GM04504 (cell line): ENCODE measurements at regions not wholly inside any gene's neighbourhood (a gene's known extent, or its start where the extent isn't known, plus 50 kb on each side); places are given as distances from the start of the nearest gene placed in this dataset.
"Not testable (repeated sequence)": the region's sequence is repeated elsewhere in the genome, so short reads cannot be mapped to it uniquely, and the experiment has no call there.

ENCODE experiments used
- DNase-seq: peaks from one replicate; pipeline ENCODE4 v3.0.0-alpha.2; 2012; ENCODE audit warnings: low read depth

DNA sequence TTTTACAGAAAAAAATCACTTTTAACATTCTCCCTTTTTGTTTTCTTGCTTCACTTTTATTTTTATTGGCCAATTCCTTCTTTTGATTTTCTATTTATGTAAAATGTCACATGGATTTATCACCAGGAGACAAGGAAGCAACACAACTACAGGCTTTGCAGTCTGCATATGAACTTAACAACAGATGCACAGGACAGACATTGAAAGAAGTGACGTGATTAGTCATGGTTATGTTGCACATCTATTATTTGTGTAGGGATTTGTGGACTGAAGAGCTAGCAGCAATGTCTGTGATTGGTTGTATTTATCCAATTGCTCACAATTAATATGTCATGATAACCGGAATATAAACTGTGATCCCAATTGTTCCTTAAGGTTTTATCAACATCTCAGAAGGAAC lies 147.8 kb upstream of the KLF3 start:
- no peak for DNase-seq

DNA sequence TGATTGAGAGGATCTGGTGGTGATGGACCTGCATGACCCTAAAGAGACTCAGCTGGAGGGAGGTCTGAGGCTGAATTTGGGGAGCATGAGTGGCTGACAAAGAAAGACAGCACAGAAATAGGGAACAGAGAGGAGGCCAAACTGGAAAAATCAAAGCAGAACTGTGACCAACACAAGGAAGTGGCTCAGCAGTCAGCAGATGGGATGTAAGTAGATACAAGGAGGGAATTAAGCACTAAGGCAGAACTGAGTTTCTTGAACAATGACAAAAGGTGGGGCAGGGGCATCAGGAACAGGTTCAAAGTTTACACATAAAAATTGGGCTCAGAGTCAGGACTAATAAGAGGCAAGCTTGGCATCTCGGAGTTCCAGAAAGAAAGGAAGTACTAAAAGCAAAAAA lies 144.3 kb upstream of the KLF3 start:
- DNase-seq, result no peak

DNA sequence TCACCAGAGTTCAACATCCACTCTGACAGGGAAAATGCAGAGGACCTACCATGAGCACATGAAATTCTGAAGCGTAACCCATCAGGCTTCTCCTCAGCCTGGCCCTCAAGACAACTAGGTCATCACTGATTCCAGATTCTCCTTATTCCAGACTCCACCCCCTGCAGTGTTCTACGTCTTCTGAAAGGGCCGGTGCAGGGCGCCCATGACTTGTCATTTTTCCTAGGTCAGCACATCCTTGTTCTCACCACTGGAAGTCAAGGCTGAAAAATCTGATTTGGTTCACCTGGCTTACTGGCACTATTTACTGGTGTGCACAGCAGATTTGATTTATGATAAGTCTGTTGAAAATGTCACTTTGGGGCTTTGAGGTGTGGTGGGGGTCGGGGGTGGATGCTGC lies 140.9 kb upstream of the KLF3 start:
- no peak for DNase-seq

DNA sequence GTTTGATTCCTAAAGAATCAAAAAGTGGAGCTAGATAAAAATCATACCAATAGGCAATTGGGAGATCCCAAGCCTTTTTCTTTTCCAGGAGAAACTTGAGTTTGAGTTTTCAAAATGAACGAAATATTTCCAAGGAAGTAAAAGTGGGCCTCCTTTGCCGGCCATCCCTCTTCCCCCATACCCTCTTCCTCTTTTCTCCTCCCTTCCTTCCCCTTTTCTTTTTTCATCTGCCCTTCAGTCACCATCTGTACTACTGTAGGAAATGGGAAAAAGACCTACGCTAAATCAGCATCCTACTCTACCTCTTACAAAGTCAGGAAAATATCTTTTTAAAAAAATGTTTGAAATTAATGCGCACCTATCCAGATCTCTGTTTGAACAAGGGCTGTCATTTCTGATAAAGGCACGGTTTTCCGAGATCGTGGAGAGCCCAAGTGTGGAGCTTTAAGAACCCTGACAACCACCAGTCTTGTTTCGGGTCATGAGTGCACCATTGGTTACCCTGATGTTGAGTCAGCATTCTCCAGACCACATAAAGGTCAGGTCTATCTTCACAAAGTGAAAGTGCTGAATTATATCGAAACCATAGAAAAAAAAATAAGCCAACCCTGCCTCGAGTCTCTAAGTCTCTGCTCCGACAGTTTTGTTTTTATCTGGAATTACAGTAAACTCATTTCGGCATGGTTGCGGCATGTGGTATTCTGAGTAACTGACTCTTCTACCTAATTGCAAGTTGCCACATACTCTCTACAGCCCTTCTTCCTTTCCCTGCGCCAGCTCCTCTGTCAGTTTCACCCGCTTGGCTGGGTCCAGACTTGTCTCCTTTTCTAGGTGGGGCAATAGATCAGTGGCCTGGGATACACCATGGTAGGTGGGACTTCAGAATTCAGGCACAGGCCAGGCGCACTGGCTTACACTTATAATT lies 140.2 kb upstream of the KLF3 start:
- DNase-seq, result no peak

DNA sequence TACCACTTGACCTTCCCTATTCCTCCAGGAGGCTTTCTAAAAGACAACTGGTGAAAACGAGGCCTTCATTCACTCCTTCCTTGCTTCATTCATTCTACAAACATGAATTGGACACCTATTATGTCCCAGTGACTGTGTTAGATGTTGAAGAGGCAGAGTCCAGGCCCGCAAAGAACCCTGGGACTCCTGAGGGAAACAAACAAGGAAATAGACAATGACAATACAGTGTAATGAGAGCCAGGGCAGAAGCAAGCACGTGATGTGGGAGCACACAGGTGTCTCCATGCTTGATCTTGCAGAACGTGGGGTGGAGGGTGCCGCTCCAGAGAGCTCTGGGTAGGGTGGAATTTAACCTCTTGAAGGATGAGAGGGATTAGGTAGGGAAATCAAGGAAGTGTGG lies 137.6 kb upstream of the KLF3 start:
- no peak for DNase-seq

DNA sequence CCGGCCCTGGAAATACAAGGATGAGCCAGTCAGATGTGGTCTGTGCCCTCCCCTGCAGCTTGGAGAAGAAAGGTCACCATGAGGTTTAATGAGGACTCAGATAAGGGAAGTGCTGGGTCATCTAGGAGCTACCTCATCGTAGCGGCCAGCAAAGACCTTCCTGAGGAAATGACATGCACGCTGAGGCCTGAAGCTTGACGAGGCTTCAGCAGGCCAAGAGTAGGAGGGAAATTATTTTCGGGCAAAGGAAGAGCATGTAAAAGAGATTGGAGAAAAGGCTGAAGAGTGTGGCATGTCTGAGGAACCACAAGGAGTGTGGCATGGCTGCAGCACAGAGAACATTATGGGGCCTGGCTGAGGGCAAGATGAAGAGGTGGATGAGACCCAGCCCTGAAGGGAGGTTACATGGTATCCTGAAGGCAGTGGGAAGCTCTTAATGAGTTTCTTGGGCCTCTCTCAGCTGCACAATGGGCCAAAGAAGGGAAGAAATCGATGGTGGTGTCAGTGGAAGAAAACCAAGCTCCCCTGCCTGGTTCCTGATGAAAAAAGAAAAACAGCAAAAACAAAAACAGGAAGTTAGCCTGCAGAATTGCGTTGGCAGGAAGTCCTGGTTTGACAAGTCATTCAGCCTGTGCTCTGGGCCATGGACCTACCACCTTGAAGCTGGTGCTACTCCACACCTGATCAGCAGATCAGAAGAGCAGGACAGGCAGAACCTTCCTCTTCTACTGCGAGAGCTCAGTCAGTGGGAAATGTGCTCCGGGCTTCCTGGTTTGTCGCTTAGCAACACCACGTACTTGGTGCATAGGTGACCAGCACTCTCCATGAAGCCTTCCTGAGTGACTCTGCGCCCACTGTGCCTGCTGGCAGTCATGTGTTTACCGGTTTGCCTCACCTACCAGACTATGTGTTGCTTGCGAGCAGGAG lies 134.5 kb upstream of the KLF3 start:
- DNase-seq, result no peak

DNA sequence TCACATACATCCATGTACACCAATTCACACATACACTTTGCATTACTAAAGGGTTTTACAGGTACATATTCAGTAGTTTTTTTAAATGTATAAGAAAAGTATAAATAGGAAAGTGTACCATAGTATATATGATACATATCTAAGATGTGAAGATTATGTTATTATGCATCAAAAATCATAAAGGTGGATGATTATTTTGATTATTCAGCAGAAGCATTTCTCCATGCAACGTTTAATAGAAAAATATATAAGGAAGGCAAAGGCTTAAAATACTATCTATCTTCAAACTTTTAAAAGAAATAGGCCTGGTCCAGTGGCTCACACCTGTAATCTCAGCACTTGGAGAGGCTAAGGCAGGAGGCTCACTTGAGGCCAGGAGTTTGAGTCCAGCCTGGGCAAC lies 133.5 kb upstream of the KLF3 start:
- no peak for DNase-seq

DNA sequence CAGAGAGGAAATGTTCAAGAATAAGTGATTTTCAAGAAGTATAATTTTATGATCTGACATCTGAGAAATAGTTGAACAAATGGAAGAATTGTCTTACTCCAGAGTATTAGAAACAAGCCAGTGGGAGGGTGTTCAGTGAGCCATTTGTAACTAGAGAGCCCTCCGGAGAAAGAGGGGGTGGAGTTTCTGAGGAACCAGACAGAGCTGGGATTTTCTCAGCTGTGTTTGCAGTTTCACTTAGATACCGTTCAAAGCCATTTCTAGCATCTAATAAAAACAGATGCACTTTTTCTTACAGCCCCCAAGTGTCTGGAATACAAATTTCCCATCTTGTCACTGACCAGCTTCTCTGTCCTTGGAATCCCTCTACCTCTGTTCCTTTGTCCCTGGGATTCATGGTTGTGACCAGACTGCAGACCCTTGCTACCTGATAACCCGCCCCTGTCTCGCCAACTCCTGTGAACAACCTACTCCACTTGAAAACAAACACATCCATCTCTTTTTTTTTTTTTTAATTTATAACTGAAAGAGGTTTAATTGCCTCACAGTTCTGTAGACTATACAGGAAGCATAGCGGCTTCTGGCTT lies 132.8 kb upstream of the KLF3 start:
- DNase-seq, result no peak

DNA sequence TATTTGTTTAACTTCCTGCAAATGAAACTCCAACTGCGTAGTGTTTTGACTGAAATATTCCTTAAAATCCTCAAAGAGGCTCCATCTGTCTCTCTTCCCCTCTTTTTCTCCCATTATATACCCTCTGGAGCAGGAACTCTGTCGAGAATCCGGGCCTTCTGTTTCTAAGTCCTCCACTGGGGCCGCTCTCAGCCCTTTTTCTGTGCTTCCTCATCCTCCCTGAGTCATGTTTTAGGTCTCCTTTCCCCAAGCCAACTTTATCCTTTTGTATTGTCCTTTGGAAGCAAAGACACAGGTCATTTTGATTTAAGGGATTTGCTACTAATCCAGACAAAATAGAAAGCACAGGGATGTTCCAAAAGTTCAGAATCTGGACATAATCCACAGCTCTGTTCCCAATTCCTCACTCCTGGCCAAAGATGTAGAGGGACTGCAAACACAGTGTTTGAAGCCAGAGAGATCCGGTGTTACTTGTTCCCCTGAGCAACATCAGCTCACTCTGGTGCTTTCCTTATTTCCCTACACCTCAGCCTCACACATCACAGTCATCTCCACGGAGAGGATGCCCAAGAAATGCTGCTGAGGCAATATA lies 131.0 kb upstream of the KLF3 start:
- no peak for DNase-seq

DNA sequence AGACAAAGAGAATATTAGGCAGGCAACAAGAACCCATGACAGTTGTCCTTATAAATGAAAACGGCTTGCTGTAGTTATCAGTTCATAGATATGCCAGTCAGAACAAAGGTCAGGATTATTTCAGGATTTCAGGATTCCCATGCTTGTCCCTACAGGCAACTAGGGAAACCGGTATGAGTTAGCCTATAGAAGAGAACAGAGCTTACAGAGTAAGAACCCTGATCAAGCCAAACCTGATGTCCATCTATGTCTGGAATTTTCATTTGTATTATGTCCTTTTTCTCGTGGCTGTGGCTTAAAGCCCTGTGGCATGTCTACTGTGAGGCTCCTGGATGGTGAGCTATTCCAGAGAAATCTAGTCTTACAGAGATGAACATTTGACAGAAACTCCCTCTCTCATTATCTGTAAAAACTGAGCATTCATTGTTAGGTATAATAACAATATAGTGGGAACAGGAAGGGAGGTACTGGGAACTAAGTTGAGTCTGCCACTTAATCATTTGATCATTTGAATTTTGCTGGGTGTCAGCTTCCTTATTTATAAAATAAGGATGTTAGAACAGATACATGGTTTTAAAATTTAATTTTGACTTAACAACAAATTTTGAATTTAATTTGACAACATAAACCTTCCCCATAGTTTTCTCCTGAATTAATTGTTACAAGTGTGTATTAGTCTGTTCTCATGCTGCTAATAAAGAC lies 129.5 kb upstream of the KLF3 start:
- DNase-seq, result no peak

DNA sequence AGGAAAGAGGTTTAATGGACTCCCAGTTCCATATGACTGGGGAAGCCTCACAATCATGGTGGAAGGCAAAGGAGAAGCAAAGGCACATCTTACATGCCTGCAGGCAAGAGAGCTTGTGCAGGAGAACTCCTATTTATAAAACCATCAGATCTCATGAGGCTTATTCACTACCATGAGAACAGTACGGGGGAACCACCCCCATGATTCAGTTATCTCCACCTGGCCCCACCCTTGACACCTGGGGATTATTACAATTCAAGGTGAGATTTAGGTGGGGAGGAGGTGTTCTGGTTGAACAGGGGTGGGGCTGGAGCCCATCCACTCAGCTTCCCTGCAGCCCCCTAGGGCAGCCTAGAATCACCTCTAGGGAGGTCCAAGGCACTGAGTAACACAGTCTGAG lies 128.9 kb upstream of the KLF3 start:
- not testable (repeated sequence) for DNase-seq

DNA sequence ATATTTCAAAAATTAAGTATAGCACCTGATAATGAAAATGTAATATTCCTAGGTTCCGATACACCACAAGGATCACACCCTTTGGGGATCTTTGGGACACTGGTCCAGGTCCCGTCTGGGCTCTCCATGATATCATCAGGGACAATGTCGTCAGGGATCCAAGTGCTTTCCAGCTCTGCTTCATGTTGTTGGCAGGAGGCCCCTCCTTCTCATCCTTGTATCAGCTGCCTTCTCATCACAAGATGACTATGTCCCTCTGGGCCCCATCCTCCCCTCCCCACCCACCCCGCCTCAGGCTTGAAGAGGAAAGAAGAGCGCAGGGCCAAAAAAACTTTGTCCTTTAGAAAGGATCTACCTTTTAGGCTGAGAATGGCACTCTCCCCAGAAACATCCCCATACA lies 128.3 kb upstream of the KLF3 start:
- no peak for DNase-seq

DNA sequence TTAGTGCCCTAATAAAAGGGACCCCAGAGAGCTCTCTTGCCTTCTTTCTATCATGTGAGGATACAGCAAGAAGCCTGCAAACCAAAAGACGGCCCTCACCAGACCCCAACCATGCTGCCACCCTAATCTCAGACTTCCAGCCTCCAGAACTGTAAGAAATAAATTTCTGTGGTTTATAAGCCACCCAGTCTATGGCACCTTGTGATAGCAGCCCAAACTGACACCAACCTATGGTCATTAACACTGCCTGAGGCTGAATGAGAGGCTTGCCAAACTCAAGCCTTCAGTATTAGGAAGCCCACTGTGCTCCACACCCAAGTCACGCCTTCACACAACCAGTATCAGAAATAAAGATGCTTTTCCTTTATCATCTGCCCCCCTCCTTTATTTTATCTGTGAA lies 127.3 kb upstream of the KLF3 start:
- no peak for DNase-seq

DNA sequence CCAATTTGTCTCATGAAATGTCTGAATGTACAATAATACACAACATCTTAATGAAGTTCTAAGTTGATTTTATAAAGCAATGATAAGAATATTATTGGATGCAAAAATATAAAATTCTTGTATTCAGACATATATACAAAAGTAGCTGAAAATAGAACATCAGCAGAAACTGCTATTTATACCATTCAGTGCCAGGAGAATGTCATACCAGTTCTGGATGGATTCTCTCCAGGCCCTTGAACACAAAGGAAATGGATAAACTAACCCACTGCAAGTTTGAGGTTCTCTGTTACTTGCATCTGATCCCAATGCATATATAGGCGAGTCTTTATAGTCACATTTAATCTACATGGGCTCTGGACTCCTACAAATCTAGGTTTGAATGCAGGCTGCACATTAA lies 126.3 kb upstream of the KLF3 start:
- DNase-seq, result no peak

DNA sequence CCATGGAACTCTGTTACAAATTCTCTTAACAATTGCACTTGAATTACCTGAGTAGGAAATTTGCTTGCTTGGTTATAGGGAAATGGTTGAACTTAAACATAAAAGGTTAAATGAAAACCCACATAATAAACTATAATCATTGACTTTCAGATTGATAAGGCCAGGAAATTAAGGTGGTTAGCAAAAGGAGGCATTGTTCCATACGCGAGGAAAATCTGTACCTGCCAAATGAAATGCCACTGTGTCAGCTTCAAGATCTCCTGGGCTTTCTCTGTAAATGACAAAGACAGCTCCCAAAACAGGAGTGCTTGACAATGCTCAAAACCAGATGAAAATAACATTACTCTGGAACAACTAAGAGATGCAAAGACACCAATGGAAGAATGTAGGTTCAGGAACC lies 125.5 kb upstream of the KLF3 start:
- no peak for DNase-seq

DNA sequence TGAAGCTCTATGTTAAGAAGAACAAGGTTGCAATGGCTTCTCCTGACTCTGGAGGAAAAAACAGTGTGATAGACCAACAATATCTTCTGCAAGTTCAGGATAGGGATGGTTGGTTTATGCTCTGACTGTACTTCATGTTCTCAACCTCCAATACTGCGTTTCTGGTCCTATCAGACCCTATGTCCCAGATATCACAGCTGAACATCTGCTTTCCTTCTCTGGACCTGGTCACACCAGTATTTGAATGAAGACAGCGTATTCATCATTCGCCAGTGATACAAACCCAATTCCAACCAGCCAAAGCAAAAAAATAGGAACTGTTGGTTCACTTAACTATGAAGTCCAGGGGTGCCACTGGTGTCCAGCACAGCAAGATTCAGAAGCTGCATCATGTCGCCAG lies 124.5 kb upstream of the KLF3 start:
- DNase-seq, result no peak

DNA sequence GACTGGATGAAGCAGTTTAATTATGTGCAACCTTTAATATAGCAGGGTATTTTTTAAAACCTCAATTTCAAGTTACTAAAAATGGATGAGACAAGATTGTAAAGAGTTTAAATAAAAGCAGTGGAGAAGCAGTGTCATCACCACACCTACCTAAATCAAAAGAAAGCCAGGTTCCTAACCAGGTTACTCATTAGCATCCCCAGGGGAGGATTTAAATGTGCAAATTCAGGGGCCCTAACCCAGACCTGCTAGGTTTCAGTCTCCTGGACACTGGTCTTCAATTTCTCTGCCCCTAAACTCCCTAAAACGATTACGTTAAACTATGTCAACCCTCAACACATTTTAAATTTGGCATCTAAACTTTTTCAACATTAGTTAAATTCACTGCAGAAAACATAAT lies 116.9 kb upstream of the KLF3 start:
- no peak for DNase-seq

DNA sequence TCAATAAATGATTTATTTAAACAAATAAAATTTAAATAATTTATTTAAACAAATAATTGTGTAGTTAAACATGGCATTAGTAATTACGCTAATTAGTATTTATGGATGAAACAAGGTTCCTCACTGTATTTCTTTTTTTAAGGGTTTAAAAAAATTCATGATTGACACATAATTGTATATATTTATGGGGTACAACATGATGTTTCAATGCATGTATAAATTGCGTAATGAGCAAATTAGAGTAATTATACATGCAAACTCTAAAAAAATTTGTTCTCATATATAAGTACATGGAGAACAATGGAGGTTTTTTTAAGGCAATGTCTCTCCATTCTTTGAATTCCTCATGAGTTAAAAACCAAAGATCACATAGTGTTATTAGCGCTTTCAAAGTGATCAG lies 115.7 kb upstream of the KLF3 start:
- no peak for DNase-seq

DNA sequence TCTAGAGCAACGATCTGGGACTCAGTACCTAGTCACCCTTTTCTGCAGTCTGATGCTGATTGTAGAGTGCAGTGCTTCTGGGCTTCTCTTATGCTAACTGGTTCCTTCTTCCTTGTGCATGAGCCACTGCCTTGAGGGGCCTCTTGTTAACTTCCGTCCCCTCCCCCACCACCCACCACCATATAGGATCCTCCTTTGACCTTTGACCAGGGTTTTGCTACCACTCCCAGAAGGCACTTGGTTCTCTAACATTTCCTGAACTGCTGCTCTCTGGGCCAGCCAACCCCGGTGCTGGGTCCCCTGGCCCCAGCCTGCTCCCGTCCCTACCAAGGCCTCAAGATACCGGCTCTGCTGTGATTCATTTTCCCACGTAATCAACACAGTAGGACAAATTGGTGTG lies 104.6 kb upstream of the KLF3 start:
- no peak for DNase-seq

DNA sequence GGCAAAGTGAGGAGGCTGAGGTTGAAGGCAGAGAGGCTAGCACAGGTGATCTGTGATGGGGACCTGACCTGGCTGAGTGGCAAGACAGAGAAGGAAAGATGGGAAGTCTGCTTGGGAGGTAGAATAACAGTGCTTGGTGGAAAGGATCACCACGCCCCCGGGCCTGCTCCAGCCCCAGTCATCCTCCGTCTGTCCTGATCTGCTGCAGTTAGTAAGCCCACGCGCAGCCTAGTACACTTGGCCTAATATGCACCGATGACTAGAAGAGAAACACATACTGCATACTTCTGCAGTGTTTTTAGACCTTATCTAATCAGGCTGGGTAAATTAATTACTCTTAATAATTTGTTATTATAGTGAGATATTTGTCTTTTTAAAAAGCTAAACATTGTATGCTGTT lies 103.7 kb upstream of the KLF3 start:
- no peak for DNase-seq

DNA sequence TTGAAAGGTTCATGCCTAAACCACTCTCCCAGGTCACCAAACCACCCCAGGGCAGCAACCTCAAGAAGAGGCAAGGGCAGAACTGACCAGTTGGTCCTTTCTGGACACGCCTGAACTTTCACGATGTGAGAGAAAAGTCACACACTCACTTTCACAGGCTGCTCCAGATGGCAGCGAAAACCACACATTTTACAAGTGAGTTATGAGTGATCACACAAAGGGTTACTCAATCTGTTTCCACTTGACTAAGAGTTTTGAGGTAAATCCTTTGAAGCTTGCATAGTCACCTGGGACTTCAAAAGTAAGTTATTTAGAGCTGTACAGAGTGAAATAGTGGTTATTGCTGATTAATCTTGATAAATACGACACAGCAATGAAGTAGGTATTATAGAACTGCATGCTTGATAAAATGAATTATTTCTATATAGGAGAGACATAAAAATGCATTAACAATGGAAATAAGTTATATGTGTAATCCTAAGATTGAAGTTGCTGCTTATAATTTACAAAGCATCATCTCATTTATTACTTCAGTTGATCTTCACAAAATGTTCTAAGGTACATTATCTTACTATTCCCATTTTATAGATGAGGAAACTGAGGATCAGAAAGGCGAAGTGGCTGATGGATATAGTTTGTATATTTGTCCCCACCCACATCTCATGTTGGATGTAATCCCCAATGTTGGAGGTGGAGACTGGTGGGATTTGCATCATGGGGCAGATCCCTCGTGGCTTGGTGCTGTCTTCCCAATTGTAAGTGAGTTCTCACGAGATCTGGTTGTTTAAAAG lies 103.0 kb upstream of the KLF3 start:
- DNase-seq, result no peak
